HG03139 (cell line): ENCODE measurements at regions not wholly inside any gene's neighbourhood (a gene's known extent, or its start where the extent isn't known, plus 50 kb on each side); places are given as distances from the start of the nearest gene placed in this dataset.
A peak's percentile ranks its signal among the peaks of the same experiment; 100 is the strongest.
"Not testable (repeated sequence)": the region's sequence is repeated elsewhere in the genome, so short reads cannot be mapped to it uniquely, and the experiment has no call there.

Source experiments
- ATAC-seq: cut with Tn5 transposase; IDR thresholded peaks from one replicate; pipeline ENCODE4 v1.9.1; 2021; ENCODE audit not compliant: unreplicated experiment

GRCh38 chr13:31385540-31385939, 185.8 kb downstream of the B3GLCT start:
- no peak for ATAC-seq

DNA sequence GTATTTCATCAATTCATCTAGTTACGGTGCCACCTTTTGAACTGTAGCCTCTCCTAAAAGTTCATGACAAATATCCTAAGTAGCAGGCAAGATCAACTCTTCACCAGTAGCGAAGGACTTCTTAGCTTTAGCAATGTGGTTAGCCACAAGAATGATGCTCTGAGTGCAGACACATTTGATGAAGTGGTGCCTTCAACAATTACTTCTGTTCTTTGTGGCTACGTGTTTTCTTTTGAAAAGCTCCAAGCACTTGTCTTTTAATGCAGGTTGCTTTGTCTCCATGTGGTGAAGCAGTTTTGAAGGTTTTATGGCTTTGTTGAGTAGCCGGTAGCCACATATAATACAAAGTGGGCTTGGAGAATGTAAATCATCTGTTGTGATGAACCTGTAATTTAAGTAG, 194.7 kb downstream of the B3GLCT start:
- no peak for ATAC-seq

DNA sequence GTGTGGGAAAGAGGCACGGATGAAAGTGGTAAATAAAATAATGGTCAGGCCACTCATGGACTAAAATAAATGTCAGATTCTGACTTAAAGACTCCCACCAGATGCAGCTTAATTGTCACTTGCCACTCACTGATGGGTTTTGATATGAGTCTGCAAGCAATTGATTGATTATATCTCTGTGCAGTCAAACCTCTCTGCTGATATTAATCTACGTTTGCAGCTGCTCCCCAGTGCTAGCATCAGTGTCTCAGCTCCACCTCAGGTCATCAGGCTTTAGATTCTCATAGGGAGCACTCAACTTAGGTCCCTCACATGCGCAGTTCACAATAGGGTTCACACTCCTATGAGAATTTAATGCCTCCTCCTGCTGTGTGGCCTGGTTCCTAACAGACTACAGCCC, 195.3 kb downstream of the B3GLCT start:
- no peak for ATAC-seq

DNA sequence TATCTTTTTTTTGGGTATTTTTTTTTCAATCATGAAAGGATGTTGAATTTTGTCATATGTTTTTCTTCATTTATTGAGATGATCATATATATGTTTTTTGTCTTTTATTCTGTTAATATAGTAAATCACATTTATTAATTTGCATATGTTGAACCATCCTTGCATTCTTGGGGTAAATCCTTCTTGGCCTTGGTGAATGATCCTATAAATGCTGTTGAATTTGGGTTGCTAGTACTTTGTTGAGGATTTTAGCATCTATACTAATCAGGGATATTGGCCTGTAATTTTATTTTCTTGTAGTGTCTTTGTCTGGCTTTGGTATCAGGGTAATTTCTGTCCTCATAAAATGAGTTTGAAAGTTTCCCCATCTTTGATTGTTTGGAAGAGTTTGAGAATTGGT, 199.9 kb downstream of the B3GLCT start:
- no peak for ATAC-seq

GRCh38 chr13:31403711-31404110, 203.9 kb downstream of the B3GLCT start:
- ATAC-seq = not testable (repeated sequence)

- ATAC-seq = no peak
Observed at GRCh38 chr13:31408927-31409326, 209.2 kb downstream of the B3GLCT start.

GRCh38 chr13:31409678-31410356, 210.0 kb downstream of the B3GLCT start:
- ATAC-seq = no peak

GRCh38 chr13:31413516-31413915, 213.7 kb downstream of the B3GLCT start:
- ATAC-seq = no peak

DNA sequence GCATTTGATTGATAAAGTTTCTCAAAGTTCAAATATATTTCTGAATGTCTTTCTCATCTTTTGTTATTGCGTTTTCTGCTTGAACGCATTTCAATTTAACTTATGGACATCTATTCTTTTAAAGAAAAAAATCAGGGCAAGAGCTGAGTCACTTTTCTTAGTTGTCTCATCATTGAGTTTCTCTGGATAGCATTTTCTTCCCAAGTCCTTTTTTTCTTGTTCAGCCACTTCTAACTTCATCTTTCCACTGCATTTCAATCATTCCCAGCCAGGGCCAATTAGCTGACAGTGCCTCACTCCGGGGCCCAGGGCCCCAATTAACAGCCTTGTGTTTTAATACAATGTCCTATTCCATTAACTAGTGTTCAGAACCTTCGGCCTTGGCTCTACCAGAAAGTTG, 216.3 kb downstream of the B3GLCT start:
- no peak for ATAC-seq

GRCh38 chr13:31418186-31418585, 218.4 kb downstream of the B3GLCT start:
- no peak for ATAC-seq

DNA sequence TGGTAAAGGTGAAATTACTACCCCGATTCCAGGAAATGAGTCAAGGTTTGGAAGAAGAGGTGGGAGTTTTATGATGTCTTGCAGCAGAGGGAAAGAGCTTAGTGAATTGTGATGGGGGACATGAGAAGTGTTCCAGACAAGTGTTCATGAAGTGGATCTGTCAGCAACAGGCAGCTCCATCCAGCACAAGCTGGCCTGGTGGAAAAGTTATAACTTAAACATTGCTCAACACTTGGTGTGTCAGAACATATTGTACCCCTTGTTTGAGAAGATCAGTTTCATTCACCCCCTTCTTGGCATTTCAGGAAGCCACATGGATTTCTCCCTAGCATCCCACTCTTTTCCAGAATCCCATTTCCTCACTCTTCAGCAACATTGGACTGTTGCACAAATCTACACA, 222.0 kb downstream of the B3GLCT start:
- ATAC-seq = no peak

DNA sequence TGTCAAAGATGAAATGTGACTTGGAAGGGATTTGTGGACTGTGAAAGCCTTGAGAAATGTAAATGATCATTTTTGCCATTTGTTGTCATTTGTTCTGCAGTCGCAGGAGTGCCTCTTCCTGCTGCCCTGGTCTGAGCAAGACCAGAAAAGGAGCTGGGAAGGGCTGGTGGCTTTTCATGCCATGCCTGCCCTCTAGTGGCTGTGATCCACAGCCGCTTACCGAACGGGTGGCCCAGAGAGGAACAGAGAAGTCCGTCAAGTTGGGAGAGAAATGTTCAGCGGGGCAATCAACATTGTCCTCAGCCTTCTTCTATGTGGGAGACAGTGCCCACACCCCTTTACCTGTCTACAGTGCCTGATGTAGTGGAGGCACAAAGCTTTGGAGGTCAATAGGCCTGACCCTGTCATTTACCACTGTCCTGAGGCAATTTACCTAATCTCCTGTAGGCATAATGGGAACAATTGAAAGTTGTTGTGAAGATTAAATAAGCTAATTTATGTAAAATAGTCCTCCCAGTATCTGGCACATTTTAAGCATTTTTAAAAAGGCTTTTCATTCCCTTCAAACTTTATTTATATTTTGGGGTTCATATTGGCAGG, 224.5 kb downstream of the B3GLCT start:
- ATAC-seq = peak; percentile 92

- ATAC-seq = no peak
Observed at GRCh38 chr13:31426395-31426794, 226.6 kb downstream of the B3GLCT start.

DNA sequence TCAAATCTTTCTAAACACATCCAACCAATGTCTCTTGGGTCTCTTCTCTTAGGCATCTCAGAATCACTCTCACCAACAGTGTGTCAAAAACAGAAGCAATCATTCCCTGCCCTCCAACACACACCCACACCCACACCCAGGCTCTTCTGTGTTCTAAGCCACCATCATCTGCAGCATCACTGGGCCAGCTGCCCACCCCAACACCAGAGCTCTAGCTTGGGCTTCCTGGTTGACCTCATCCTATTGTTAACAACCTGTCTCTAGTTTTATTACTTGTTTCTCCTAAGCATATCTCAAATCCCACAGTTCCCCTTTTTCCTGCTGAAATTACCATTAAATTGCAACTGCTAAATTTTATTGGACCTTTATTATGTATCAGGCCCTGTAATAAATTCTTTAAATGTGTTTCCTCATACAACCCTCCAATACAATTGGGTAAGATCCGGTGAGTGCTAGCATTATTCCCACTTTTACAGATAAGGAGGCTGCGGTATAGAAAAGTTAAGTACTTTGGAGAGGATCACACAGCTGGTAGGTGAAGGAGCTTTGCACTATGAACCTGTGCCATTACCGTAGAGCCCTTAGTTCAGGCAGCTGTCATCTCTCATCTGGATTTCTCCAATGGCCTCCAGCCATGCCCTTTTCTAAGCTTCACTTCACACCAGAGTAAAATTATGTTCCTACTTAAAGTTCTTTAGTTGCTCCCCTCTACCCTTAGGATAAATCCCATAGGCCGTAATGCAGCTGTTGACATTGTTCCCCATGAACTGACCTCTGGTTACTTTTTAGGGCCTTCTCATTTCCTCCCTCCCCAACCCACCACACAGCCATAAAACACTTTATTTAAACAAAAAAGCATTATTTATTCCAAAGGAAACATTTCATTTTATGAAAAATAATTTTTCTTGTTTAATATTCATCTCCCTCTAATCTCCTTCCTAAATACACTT, 227.7 kb downstream of the B3GLCT start:
- ATAC-seq = no peak

DNA sequence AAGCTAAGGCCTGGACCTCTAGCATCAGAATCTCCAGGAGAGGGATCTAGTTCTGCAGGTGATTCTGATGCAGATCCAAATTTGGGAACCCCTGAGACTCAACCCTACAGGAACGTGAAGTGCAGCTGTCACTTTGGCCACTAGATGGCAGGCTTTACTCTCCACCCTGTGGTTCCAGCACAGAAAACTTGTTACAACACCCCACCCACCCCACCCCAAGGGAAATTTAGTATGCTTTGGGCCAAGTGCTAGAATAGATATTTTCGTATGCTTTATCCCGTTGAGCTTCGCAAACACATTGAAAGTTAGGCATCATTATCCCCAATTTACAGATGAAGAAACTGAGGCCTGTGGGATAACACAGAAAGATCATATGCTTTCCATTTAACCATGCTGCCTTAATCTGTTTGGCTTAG, 232.0 kb downstream of the B3GLCT start:
- no peak for ATAC-seq

DNA sequence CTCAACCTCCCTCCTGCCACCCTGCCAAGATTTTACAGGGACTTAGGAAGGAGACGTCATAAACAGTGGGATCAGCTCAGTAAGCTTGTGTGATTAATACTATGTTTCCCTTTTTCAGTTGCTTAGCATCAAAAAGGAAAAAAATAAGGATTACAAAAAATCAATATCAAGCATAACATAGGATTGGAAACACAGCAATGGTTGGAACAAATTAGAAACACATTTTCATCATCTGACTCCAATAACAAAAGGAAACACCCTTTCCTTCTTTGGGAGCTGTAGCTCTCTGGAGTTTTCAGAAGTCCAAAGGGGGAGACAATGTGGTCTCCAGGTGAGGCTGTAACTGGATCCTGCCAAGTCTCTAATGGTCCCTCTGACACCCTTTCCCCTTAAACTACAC, 233.4 kb downstream of the B3GLCT start:
- ATAC-seq = no peak

DNA sequence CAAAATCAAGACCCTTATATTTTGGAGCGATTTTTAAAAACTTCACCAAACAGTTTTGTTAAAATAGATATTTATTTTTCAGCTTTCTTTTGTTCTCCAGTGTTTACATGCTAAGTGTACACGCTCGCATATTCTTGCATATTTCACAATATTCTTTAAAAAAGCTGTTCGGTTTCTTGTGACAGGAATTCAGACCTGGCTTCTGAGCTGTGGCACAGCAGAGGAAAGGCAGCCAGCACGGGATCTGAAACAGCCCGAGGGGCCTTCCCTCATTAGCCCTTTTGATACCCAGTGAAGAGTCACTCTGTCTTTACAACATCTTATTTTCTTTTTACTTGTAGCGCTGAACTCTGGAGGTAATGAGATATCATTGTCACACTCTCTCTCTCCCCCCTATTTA, 234.0 kb downstream of the B3GLCT start:
- ATAC-seq = no peak

DNA sequence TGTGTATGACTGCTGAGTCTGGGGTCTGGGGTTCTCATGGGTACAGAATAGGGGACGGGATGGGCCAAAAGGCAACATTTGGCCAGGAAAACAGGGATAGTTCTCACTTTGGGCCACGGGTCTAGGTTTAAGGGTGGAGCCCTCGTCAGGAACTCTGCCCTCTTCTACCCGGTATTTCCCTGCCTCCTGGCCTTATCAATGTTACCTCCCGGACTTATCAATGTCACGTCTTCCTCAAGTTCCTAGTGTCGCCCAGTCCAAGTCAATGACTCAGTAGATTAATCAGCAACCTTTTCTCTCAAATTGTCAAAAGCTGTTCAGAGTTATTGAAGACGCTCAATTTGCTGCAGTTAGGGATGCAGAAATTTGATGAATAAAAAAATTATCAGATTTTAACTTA, 234.8 kb downstream of the B3GLCT start:
- ATAC-seq = no peak

DNA sequence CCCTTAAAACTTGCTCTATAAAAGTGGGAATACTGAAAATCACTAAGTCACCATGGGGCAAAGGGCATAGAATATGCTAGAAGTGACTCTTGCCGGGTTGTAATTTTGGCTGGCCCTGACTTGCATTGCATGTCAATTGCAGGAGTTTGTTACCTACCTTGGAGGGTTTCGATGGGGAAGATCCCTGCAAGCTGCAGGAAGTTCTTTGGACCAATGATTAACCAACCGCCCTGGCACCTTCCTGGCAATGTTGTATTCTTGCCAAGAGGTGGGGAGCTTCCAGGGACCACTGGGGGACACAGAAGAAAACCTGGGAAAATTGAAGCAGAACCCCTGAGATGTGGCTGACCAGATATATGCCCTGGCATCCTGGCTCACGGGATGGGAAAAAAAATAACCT, 235.8 kb downstream of the B3GLCT start:
- no peak for ATAC-seq

DNA sequence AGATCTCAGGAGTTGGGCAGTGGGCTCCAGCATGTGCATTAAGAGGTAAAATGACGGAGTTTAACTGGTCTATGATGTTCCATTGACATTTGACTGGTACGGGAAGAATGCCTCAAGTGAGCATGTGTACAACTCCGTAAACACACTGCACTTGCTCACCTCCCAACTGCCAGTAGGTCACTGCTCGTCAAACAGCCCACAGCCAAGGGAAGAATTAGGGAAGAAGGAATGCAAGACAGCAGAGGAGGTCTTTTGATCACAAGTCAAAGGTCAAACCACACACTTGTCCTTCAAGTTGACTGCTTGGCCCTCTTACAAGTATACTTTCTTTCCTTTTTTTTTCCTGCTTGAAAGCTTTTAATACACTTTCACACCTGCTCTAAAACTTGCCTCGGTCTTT, 236.7 kb downstream of the B3GLCT start:
- no peak for ATAC-seq

- no peak for ATAC-seq
Observed at GRCh38 chr13:31437975-31438374, 238.2 kb downstream of the B3GLCT start.

- no peak for ATAC-seq
Observed at GRCh38 chr13:31440132-31440531, 240.4 kb downstream of the B3GLCT start.
